Astrocyte (in vitro differentiated cells and primary cell): ENCODE measurements at regions not wholly inside any gene's neighbourhood (a gene's known extent, or its start where the extent isn't known, plus 50 kb on each side); places are given as distances from the start of the nearest gene placed in this dataset.

Experiments used
- DNase-seq: peaks from one replicate; pipeline ENCODE4 v3.0.0-alpha.2; 2010; ENCODE audit warnings: low read depth
- FAIRE-seq: peaks from 2 replicates; lab custom pipeline; 2011; peaks lifted over from hg19 to GRCh38; lab: Jason Lieb, UNC
- H2AFZ ChIP-seq: 2 replicates; pipeline ENCODE4 v1.6.0; 2012; ENCODE audit warnings: low read depth, low read length, inconsistent platforms
- H3K27ac ChIP-seq: 2 replicates; pipeline ENCODE4 v1.5.1; 2011; ENCODE audit warnings: low read depth, low read length, inconsistent platforms
- H3K27me3 ChIP-seq: 2 replicates; pipeline ENCODE4 v1.6.0; 2011; ENCODE audit warnings: low read length, inconsistent platforms; ENCODE audit not compliant: insufficient read depth
- H3K36me3 ChIP-seq: 2 replicates; pipeline ENCODE4 v1.5.1; 2011; ENCODE audit warnings: low read length, inconsistent platforms; ENCODE audit not compliant: insufficient read depth
- H3K4me1 ChIP-seq: 2 replicates; pipeline ENCODE4 v1.5.1; 2011; ENCODE audit warnings: low read length, inconsistent platforms; ENCODE audit not compliant: insufficient read depth
- H3K4me2 ChIP-seq: 2 replicates; pipeline ENCODE4 v1.6.0; 2012; ENCODE audit warnings: low read length, inconsistent platforms
- H3K4me3 ChIP-seq: 2 replicates; pipeline ENCODE4 v1.5.1; 2011; ENCODE audit warnings: low read depth, mild to moderate bottlenecking, low read length, inconsistent platforms; ENCODE audit not compliant: insufficient read depth
- H3K79me2 ChIP-seq: 2 replicates; pipeline ENCODE4 v1.6.0; 2012; ENCODE audit warnings: mild to moderate bottlenecking, low read length, inconsistent platforms; ENCODE audit not compliant: insufficient read depth
- H3K9ac ChIP-seq: 2 replicates; pipeline ENCODE4 v1.6.0; 2012; ENCODE audit warnings: mild to moderate bottlenecking, low read length, inconsistent platforms
- H3K9me3 ChIP-seq: 2 replicates; pipeline ENCODE4 v1.5.1; 2012; ENCODE audit warnings: low read depth, mild to moderate bottlenecking, low read length, inconsistent platforms; ENCODE audit not compliant: insufficient read depth
- H4K20me1 ChIP-seq: 2 replicates; pipeline ENCODE4 v1.6.0; 2012; ENCODE audit warnings: low read length, inconsistent platforms; ENCODE audit not compliant: insufficient read depth
- H3K27ac Mint-ChIP-seq: one replicate; pipeline ENCODE4 v1.8.0; 2021; ENCODE audit warnings: mild to moderate bottlenecking, mixed read lengths; ENCODE audit not compliant: unreplicated experiment
- H3K27me3 Mint-ChIP-seq: one replicate; pipeline ENCODE4 v1.8.0; 2021; ENCODE audit warnings: low read depth, mixed read lengths; ENCODE audit not compliant: unreplicated experiment
- H3K36me3 Mint-ChIP-seq: one replicate; pipeline ENCODE4 v1.8.0; 2021; ENCODE audit warnings: low read depth, mixed read lengths; ENCODE audit not compliant: unreplicated experiment
- H3K4me1 Mint-ChIP-seq: one replicate; pipeline ENCODE4 v1.8.0; 2021; ENCODE audit warnings: low read depth, mixed read lengths; ENCODE audit not compliant: unreplicated experiment
- H3K4me3 Mint-ChIP-seq: one replicate; pipeline ENCODE4 v1.8.0; 2021; ENCODE audit warnings: mild to moderate bottlenecking, moderate library complexity, mixed read lengths; ENCODE audit not compliant: unreplicated experiment
- H3K9me3 Mint-ChIP-seq: one replicate; pipeline ENCODE4 v1.8.0; 2021; ENCODE audit warnings: mild to moderate bottlenecking, mixed read lengths; ENCODE audit not compliant: unreplicated experiment
- EZH2 ChIP-seq: IDR thresholded peaks from 2 replicates; pipeline ENCODE4 v1.6.1; 2012; ENCODE audit warnings: mild to moderate bottlenecking, low read length, inconsistent platforms; ENCODE audit not compliant: insufficient read depth
- TF ChIP-seq, protein P1 (sequence below): IDR thresholded peaks from 2 replicates; pipeline ENCODE4 v1.5.1; 2011; ENCODE audit warnings: low read depth, mild to moderate bottlenecking, inconsistent platforms, low read length, moderate library complexity; ENCODE audit not compliant: insufficient read depth

DNA sequence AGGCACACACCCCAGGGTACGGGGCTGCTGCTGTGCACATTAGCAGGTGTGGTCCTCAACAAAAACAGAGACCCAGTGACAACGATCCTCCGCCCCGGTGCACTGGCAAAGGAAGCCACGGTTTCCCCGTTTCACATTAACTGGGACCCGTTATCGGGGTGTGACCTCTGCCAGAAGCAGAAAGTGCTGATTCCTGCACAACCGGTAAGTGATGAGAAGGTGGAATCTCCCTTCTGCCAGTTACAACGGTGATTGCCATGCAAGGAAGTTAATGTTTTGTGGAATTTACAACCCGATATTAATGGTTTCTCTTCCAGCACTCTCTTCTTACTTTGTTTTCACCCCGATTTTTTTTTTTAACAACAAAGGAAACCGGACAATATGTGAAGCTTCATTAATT is 294.9 kb upstream of the IRX1 start:
- Histone ChIP-seq H4K20me1 (no peaks in the 10 kb centered on the region), H3K9ac (no peak overlapping the region), H3K4me3 (no peak overlapping the region), H3K9me3 (no peaks in the 10 kb centered on the region), H2AFZ (no peak overlapping the region), H3K4me1 (peaks cover 2% of the 10 kb centered on the region), H3K27me3 (no peaks in the 10 kb centered on the region), H3K36me3 (no peaks in the 10 kb centered on the region), H3K4me2 (no peak overlapping the region), H3K79me2 (no peaks in the 10 kb centered on the region), H3K27ac (no peak overlapping the region)
- no peak for DNase-seq
- peaks cover 2% of the 10 kb centered on the region for H3K36me3 Mint-ChIP-seq
- no peak for TF ChIP-seq EZH2
- TF ChIP-seq, protein P1, sequence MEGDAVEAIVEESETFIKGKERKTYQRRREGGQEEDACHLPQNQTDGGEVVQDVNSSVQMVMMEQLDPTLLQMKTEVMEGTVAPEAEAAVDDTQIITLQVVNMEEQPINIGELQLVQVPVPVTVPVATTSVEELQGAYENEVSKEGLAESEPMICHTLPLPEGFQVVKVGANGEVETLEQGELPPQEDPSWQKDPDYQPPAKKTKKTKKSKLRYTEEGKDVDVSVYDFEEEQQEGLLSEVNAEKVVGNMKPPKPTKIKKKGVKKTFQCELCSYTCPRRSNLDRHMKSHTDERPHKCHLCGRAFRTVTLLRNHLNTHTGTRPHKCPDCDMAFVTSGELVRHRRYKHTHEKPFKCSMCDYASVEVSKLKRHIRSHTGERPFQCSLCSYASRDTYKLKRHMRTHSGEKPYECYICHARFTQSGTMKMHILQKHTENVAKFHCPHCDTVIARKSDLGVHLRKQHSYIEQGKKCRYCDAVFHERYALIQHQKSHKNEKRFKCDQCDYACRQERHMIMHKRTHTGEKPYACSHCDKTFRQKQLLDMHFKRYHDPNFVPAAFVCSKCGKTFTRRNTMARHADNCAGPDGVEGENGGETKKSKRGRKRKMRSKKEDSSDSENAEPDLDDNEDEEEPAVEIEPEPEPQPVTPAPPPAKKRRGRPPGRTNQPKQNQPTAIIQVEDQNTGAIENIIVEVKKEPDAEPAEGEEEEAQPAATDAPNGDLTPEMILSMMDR = no peak
- H3K4me1 Mint-ChIP-seq = peaks cover 18% of the 10 kb centered on the region
- FAIRE-seq = no peak
- H3K27ac Mint-ChIP-seq = no peak overlapping the region
- no peak overlapping the region for H3K4me3 Mint-ChIP-seq
- H3K27me3 Mint-ChIP-seq = peaks cover 13% of the 10 kb centered on the region
- H3K9me3 Mint-ChIP-seq = peaks cover 3% of the 10 kb centered on the region

DNA sequence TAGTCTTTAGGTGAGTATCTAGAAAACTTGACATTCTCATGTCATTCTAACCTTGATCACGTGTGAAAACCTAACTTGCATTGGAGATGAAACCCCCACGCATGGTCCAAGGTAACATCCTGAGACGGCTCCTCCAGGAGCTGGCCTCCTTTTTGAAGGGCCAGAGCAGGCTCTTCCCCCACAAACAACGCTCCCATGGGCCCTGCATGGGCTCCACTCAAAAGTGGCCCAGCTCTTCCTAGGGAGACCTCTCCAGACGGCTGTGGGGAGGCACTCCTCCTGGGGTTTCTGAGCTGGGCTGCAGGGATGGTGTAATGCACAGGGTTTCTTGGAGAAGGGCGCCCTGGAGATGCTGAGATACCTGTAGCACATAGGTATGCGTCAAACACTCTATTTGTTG is 296.2 kb upstream of the IRX1 start:
- Histone ChIP-seq H3K4me3 (no peak overlapping the region), H3K4me1 (peaks cover 2% of the 10 kb centered on the region), H2AFZ (no peak overlapping the region), H3K79me2 (no peaks in the 10 kb centered on the region), H3K4me2 (no peak overlapping the region), H3K27me3 (no peaks in the 10 kb centered on the region), H3K9ac (no peak overlapping the region), H3K27ac (no peak overlapping the region), H4K20me1 (no peaks in the 10 kb centered on the region), H3K9me3 (no peaks in the 10 kb centered on the region), H3K36me3 (no peaks in the 10 kb centered on the region)
- Mint-ChIP-seq H3K4me1 (peaks cover 18% of the 10 kb centered on the region), H3K27ac (no peak overlapping the region), H3K4me3 (no peak overlapping the region), H3K27me3 (peaks cover 17% of the 10 kb centered on the region), H3K36me3 (peaks cover 1% of the 10 kb centered on the region), H3K9me3 (peaks cover 1% of the 10 kb centered on the region)
- DNase-seq (no peak), FAIRE-seq (no peak)
- TF ChIP-seq EZH2 = no peak
- TF ChIP-seq, protein P1 = no peak

DNA sequence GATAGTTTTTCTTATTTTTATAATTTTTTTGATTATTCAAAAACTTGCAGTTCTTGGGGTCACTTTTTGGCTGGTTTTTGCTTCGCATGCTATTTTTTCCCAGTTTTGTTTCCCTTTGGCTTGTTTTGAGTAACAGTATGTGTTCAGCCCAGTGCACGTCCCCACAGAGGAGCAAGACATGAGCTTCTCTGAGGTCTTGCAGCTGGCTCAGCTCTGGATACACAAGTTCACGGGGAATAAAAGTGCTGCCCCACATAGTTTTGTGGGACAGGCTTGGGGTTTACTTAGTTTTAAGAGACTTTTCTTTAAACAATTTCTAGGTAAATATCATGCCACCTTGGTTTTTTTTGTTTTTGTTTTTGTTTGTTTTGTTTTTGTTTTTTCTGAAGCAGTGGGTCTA is 297.8 kb upstream of the IRX1 start:
- Mint-ChIP-seq H3K27ac (no peak overlapping the region), H3K36me3 (peaks cover 1% of the 10 kb centered on the region), H3K9me3 (peaks cover 1% of the 10 kb centered on the region), H3K4me3 (no peak overlapping the region), H3K4me1 (peaks cover 9% of the 10 kb centered on the region), H3K27me3 (peaks cover 28% of the 10 kb centered on the region)
- H3K27me3 ChIP-seq = no peaks in the 10 kb centered on the region
- no peak for FAIRE-seq
- H3K79me2 ChIP-seq = no peaks in the 10 kb centered on the region
- no peak overlapping the region for H3K9ac ChIP-seq
- H3K27ac ChIP-seq = no peak overlapping the region
- no peaks in the 10 kb centered on the region for H4K20me1 ChIP-seq
- no peaks in the 10 kb centered on the region for H3K9me3 ChIP-seq
- H3K36me3 ChIP-seq = no peaks in the 10 kb centered on the region
- DNase-seq = no peak
- H3K4me3 ChIP-seq = no peak overlapping the region
- no peaks in the 10 kb centered on the region for H3K4me1 ChIP-seq
- TF ChIP-seq, protein P1 = no peak
- no peak for TF ChIP-seq EZH2
- H2AFZ ChIP-seq = no peak overlapping the region
- no peak overlapping the region for H3K4me2 ChIP-seq
